Esophagus (tissue), 2 donors: ENCODE measurements at regions not wholly inside any gene's neighbourhood (a gene's known extent, or its start where the extent isn't known, plus 50 kb on each side); places are given as distances from the start of the nearest gene placed in this dataset.

Experiments
- H3K27ac ChIP-seq, 2 donors: one replicate each; pipeline ENCODE4 v1.5.1; 2013; ENCODE audit warnings: low read depth in 2 of 2, mild to moderate bottlenecking in 2 of 2, inconsistent platforms in 1 of 2, low read length in 1 of 2, moderate library complexity in 1 of 2
- H3K27me3 ChIP-seq, 2 donors: one replicate each; pipeline ENCODE4 v1.6.1; 2013; ENCODE audit warnings: low read length in 2 of 2, control low read depth in 1 of 2, mild to moderate bottlenecking in 1 of 2; ENCODE audit not compliant: insufficient read depth in 2 of 2, control insufficient read depth in 1 of 2
- H3K36me3 ChIP-seq, 2 donors: one replicate each; pipeline ENCODE4 v1.6.1; 2013; ENCODE audit warnings: low read length in 1 of 2; ENCODE audit not compliant: control insufficient read depth in 2 of 2, insufficient read depth in 2 of 2
- H3K4me1 ChIP-seq, 2 donors: one replicate each; pipeline ENCODE4 v1.6.1; 2013; ENCODE audit warnings: low read length in 1 of 2; ENCODE audit not compliant: control insufficient read depth in 2 of 2, insufficient read depth in 2 of 2
- H3K4me3 ChIP-seq, 2 donors: one replicate each; pipeline ENCODE4 v1.5.1; 2013; ENCODE audit warnings: low read length in 2 of 2, mild to moderate bottlenecking in 2 of 2, low read depth in 1 of 2, moderate library complexity in 1 of 2
- H3K9me3 ChIP-seq, 2 donors: one replicate each; pipeline ENCODE4 v1.6.1; 2013; ENCODE audit warnings: mild to moderate bottlenecking in 2 of 2, low read depth in 1 of 2, low read length in 1 of 2, moderate library complexity in 1 of 2; ENCODE audit not compliant: control insufficient read depth in 2 of 2, insufficient read depth in 1 of 2
- WGBS, 2 donors: extraction: QIAGEN DNeasy Blood & Tissue Kit; methylation state at CpG; one replicate each; pipeline ENCODE4 v1.1.7; 2013; 5-methylcytosine and 5-hydroxymethylcytosine counted together
- donor health status: healthy with polysubstance abuse.
- donor health status: Bipolar disorder and iron deficiency.

GRCh38 chr10:28733245-28733644, 55.9 kb downstream of the BAMBI start:
- no peaks in the 10 kb centered on the region for H3K9me3 ChIP-seq
- no peak overlapping the region for H3K27ac ChIP-seq
- no peaks in the 10 kb centered on the region for H3K36me3 ChIP-seq
- no peak overlapping the region for H3K4me3 ChIP-seq
- no peaks in the 10 kb centered on the region for H3K4me1 ChIP-seq
- H3K27me3 ChIP-seq, result no peaks in the 10 kb centered on the region

DNA sequence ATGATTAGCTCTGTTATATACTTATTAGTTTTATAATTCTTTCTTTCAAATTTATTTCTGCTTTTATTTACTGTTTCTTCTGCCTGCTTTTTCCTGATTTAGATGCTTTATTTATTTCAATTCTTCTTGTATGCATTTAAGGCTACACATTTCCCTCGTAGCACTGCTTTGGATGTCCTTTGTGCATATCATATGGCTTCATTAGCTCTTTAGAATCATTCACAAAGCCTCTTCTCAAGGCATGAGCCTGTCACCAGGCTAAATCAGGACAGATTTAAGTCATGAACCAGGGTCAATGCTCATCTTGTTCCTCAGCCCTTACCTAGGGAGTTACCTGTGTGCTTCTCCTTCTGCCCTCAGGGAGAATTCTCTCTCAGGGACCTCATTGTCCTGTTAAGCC, 56.3 kb downstream of the BAMBI start:
- H3K4me3 ChIP-seq, result no peak overlapping the region
- H3K36me3 ChIP-seq, result no peaks in the 10 kb centered on the region
- H3K27ac ChIP-seq, result no peak overlapping the region
- no peaks in the 10 kb centered on the region for H3K27me3 ChIP-seq
- H3K4me1 ChIP-seq, result no peaks in the 10 kb centered on the region
- H3K9me3 ChIP-seq, result no peaks in the 10 kb centered on the region
- WGBS, 2 donors, result 90% methylated on average over 1 of the region's 1 CpG

DNA sequence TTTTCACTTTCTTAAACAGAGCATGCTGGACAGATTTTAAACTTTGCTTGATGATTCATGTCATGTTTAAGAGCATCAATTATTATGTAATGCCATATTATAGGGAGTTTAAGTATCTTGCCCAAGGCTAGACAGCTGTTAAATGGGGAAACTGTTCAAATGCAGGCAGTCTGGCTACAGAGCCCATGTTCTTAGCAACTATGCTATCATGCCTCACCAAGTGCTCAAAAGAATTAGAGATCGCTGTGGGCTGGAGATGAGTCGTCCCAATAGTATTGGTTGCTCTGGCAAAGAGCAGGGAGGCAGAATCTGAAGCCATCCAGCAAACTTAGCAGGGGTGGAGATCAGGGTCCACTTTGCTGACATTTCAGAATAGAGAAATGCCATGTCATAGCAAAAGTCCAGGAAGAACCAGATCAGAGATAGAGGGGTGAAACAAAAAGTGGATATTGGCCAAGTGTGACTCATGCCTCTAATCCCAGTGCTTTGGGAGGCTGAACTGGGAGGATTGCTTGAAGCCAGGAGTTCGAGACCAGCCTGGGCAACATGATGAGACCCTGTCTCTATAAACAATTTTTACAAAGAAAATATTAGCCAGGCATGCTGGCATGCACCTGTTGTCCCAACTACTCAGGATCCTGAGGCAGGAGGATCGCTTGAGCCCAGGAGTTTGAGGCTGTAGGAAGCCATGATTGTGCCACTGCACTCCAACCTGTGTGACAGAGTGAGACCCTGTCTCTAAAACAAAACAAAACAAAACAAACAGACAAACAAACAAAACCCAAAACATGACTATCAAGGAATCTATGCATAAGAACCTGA, 57.8 kb downstream of the BAMBI start:
- WGBS, 2 donors, result 38 to 42% methylated on average over 4 of the region's 4 CpGs
- Histone ChIP-seq H3K9me3 (no peaks in the 10 kb centered on the region), H3K27me3 (no peaks in the 10 kb centered on the region), H3K36me3 (no peaks in the 10 kb centered on the region), H3K27ac (peak overlapping the region; percentile 1 to 24), H3K4me3 (no peak overlapping the region), H3K4me1 (no peaks in the 10 kb centered on the region)

DNA sequence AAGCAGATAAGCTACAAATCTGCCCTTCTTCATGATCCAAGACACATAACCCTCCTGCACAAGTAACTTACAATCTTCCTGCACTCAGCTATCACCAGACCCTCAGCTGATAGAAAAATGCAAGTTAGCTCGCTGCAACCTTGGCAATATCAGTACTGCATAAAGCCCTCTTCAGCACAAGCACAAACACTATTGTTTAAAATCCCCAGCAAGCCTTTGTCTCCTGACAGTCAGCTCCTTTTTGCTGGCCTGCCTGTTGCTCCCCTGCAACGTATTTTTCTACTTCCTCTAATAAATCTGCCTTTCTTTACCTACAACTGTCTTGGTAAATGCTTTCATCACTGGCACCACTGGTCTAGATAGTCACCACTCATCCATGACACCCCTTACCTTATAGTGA, 59.8 kb downstream of the BAMBI start:
- H3K27me3 ChIP-seq, result no peaks in the 10 kb centered on the region
- WGBS, 2 donors, result 62 to 65% methylated on average over 2 of the region's 2 CpGs
- H3K27ac ChIP-seq, result no peak overlapping the region
- H3K4me1 ChIP-seq, result no peaks in the 10 kb centered on the region
- H3K36me3 ChIP-seq, result no peaks in the 10 kb centered on the region
- H3K9me3 ChIP-seq, result no peaks in the 10 kb centered on the region
- no peak overlapping the region for H3K4me3 ChIP-seq

GRCh38 chr10:28738200-28738599, 60.9 kb downstream of the BAMBI start:
- no peaks in the 10 kb centered on the region for H3K9me3 ChIP-seq
- H3K36me3 ChIP-seq, result no peaks in the 10 kb centered on the region
- no peaks in the 10 kb centered on the region for H3K4me1 ChIP-seq
- no peaks in the 10 kb centered on the region for H3K27me3 ChIP-seq
- no peak overlapping the region for H3K27ac ChIP-seq
- 97 to 100% methylated on average over 1 of the region's 1 CpG for WGBS, 2 donors
- no peak overlapping the region for H3K4me3 ChIP-seq

DNA sequence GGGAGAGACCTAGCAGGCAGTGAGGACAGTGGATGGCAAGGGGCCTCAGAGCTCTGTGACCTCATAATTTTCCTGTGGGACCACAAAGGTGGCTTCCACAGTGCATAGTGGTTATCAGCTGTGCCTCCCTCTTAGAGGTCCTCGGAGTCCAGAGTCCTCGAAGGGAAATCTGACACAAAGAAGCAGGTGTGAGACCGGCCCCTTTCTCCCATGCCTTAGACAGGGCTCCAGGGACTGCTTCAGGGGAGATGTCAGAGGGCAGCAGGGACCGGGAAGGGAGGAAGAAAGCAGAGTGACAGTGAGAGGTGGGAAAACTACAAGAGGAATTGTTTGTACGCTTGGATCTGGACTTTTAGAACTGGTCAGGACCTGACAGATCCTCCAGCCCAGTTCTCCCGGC, 66.3 kb downstream of the BAMBI start:
- Histone ChIP-seq H3K27me3 (peaks cover 0 to 4% of the 10 kb centered on the region in 2 donors), H3K4me3 (no peak overlapping the region), H3K9me3 (no peaks in the 10 kb centered on the region), H3K4me1 (no peaks in the 10 kb centered on the region), H3K36me3 (no peaks in the 10 kb centered on the region), H3K27ac (no peak overlapping the region)
- WGBS, 2 donors, result 56 to 66% methylated on average over 6 of the region's 6 CpGs

DNA sequence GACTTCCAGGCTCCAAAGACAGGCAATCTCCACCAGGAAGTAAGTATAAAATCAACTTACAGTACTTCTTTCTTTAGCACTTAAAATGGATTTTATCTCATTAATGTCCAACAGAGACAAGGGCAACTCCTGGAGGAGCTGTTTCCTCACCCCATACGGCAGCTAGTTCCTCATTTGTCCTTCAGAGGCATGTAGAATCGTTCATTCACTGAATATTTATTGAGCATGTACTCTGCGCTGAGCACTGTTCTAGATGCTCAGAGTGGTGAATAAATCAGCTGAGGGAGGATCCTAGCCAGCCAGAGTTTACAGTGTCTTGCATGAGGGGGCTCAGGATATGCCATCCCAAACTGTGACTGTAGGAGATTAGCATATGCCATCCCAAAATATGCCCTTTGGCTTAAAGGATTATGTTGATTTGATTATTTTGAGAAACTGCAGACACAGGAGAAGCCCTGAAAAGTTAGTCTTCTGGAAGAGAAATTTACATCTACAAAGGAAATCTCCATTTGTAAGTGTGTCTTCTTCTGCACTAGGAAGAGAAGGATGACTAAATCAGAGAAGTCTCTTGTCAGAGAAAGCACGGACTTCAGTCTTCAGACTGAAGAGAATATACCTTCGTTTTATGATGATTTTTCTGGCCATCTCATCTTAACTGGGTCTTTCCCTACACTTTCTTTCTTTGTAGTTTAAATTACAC, 66.9 kb downstream of the BAMBI start:
- Histone ChIP-seq H3K4me1 (no peaks in the 10 kb centered on the region), H3K9me3 (no peaks in the 10 kb centered on the region), H3K27me3 (peaks cover 0 to 4% of the 10 kb centered on the region in 2 donors), H3K36me3 (no peaks in the 10 kb centered on the region), H3K4me3 (no peak overlapping the region), H3K27ac (no peak overlapping the region)
- 66 to 67% methylated on average over 5 of the region's 5 CpGs for WGBS, 2 donors

DNA sequence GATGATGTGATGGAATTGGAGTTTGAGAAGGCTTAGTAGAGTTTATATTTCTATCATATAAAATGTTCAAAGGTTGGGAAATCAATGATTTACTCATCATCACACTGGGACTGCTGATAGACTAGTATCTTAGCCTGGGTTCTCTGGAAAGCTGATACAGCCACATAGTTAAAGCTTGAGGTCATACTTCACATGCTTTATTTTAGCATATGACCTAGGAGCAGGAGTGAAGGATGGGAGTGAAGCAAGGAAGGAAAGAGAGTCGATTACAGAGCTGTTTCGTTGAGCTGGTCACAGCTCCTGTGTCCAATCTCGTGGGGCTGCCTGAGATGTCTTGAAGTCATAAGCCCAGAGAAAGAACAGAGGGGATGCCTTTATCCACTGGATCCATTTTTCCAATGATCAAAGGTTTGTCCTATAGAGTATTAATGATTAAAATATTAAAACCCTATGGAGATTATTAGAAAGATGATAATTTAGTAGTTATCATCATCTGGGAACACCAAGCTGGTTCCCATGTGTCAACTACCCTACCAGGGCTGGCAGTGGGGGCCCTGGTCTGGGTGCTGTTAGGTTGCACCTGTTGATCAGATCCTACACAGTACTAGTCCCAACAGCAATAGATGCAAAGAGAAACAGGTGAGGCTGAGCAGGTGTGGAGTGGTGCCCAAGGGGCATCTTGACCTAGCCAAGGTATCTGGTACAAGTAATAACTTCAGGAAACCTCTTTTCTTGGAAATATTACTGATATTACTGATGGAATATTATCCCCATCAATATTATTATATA, 77.8 kb downstream of the BAMBI start:
- Histone ChIP-seq H3K27ac (no peak overlapping the region), H3K36me3 (no peaks in the 10 kb centered on the region), H3K4me3 (no peak overlapping the region), H3K4me1 (no peaks in the 10 kb centered on the region), H3K9me3 (no peaks in the 10 kb centered on the region), H3K27me3 (no peaks in the 10 kb centered on the region)
- 68 to 76% methylated on average over 3 of the region's 3 CpGs for WGBS, 2 donors

DNA sequence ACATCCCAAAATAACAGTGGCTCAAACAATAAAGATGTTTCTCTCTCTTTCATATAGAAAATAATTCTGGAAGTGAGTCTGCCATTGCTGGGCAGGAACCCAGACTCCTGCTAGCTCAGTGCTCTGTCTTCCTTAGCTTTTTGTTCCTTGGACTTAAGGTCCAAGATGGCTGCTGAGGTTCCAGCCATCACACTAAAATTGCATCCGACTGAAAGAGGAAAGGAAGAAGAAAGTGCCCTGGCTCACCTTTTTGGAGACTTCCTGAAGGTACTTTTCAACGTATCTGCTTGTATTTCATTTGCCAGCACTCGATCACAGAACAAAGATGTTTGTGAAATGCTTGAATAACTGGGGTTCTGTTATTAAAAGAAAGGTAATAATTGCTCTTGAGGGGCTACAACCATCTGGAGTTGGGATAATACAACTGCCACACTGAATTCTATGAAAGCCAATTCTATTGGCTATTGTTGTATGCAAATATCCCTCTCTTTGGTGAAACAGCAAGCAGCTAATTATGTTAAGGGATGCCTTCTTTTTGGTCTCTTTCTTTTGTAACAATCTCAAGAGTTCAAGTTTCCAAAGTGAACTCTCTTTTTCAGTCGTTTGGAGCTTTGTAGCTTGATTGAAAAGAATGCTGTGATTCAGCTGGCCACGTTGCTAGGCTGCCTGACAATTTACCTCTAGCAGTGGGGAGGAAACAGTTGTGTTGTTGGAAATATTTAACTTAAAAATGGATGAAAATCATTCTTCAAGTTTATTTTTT, 83.9 kb downstream of the BAMBI start:
- H3K27me3 ChIP-seq, result peaks cover 3 to 5% of the 10 kb centered on the region in 2 donors
- no peak overlapping the region for H3K4me3 ChIP-seq
- H3K36me3 ChIP-seq, result no peaks in the 10 kb centered on the region
- no peak overlapping the region for H3K27ac ChIP-seq
- WGBS, 2 donors, result 55 to 62% methylated on average over 5 of the region's 5 CpGs
- no peaks in the 10 kb centered on the region for H3K4me1 ChIP-seq
- H3K9me3 ChIP-seq, result no peaks in the 10 kb centered on the region
